Activated B cell treated with CpG ODN at 0.5 μM for 24 hours (primary cell): ENCODE measurements at regions not wholly inside any gene's neighbourhood (a gene's known extent, or its start where the extent isn't known, plus 50 kb on each side); places are given as distances from the start of the nearest gene placed in this dataset.
A peak's percentile ranks its signal among the peaks of the same experiment; 100 is the strongest.
"Not testable (repeated sequence)": the region's sequence is repeated elsewhere in the genome, so short reads cannot be mapped to it uniquely, and the experiment has no call there.

Source experiments
- ATAC-seq: fragments of 200-7000 bp; cut with Tn5 transposase; one replicate; pipeline ENCODE4 v1.10.0; 2021; ENCODE audit warnings: low read depth, mild to moderate bottlenecking, moderate library complexity
- CTCF ChIA-PET: fragments of 350-600 bp; sonication (Branson Sonifier 250); formaldehyde crosslinking; loops from one replicate; lab custom pipeline; 2021; ENCODE audit warnings: antibody characterized with exemption; lab: Charles Lee
- POLR2A ChIA-PET: fragments of 350-600 bp; sonication (Branson Sonifier 250); formaldehyde crosslinking; loops from one replicate; lab custom pipeline; 2021; ENCODE audit warnings: antibody characterized with exemption; lab: Charles Lee
- DNase-seq: peaks from one replicate; pipeline ENCODE4 v3.0.0; 2022
- H3K27ac Mint-ChIP-seq: one replicate; pipeline ENCODE4 v1.8.0; 2020; ENCODE audit warnings: mixed read lengths
- H3K27me3 Mint-ChIP-seq: one replicate; pipeline ENCODE4 v1.8.0; 2021; ENCODE audit warnings: mixed read lengths
- H3K36me3 Mint-ChIP-seq: one replicate; pipeline ENCODE4 v1.8.0; 2021; ENCODE audit warnings: low read depth, mixed read lengths
- H3K4me1 Mint-ChIP-seq: one replicate; pipeline ENCODE4 v1.8.0; 2021; ENCODE audit warnings: mixed read lengths
- H3K4me3 Mint-ChIP-seq: one replicate; pipeline ENCODE4 v1.8.0; 2020; ENCODE audit warnings: mild to moderate bottlenecking, mixed read lengths
- H3K9me3 Mint-ChIP-seq: one replicate; pipeline ENCODE4 v1.8.0; 2020; ENCODE audit warnings: mixed read lengths
- CTCF ChIP-seq: fragments of 200-600 bp; IDR thresholded peaks from one replicate; pipeline ENCODE4 v1.8.0; 2022; ENCODE audit warnings: antibody characterized with exemption, mild to moderate bottlenecking
- intact Hi-C: fragments of 100-400 bp; cut with micrococcal nuclease; formaldehyde crosslinking; loops from one replicate; pipeline ENCODE4 v1.15.1; 2024

GRCh38 chr12:47360093-47360480 is 280.3 kb upstream of the AMIGO2 start:
- intact Hi-C loops, result loop anchor here (1.0 to 2.0 kb wide), 3 partner anchors 23 to 346 kb away; partner anchors contain the start of gene RPAP3
- TF ChIP-seq CTCF, result no peak
- Mint-ChIP-seq H3K27ac (peak overlapping the region; percentile 94), H3K36me3 (peaks cover 35% of the 10 kb centered on the region), H3K9me3 (peaks cover 9% of the 10 kb centered on the region), H3K4me3 (peak overlapping the region; percentile 74), H3K27me3 (no peaks in the 10 kb centered on the region), H3K4me1 (peaks cover 78% of the 10 kb centered on the region)
- ATAC-seq, result peak; percentile 0
- no peak for DNase-seq
- ChIA-PET CTCF (interaction anchor here (1.8 to 4.3 kb wide), 4 partner anchors 31 to 281 kb away, joined by 4 to 36 read pairs (median 10); partner anchors contain the start of genes AMIGO2 and PCED1B), POLR2A (interaction anchor here (0.7 to 4.0 kb wide), 11 partner anchors 24 to 153 kb away, joined by 3 to 61 read pairs (median 10); no protein-coding TSS in a partner anchor)

- H3K9me3 Mint-ChIP-seq, result peaks cover 9% of the 10 kb centered on the region
- CTCF ChIA-PET, result interaction anchor here (1.8 to 4.3 kb wide), 3 partner anchors 37 to 280 kb away, joined by 4 to 36 read pairs (median 11); partner anchors contain the start of genes AMIGO2 and PCED1B
- H3K27ac Mint-ChIP-seq, result peak overlapping the region; percentile 94
- intact Hi-C loops, result loop anchor here (1.0 to 5.0 kb wide), 6 partner anchors 23 to 1142 kb away; partner anchors contain the start of genes RPAP3 and SLC38A2
- no peak for TF ChIP-seq CTCF
- peak overlapping the region; percentile 74 for H3K4me3 Mint-ChIP-seq
- H3K27me3 Mint-ChIP-seq, result no peaks in the 10 kb centered on the region
- ATAC-seq (peak; percentile 15), DNase-seq (no peak)
- peaks cover 35% of the 10 kb centered on the region for H3K36me3 Mint-ChIP-seq
- POLR2A ChIA-PET, result interaction anchor here (1.7 to 4.0 kb wide), 8 partner anchors 32 to 152 kb away, joined by 7 to 61 read pairs (median 12); no protein-coding TSS in a partner anchor
- peaks cover 82% of the 10 kb centered on the region for H3K4me1 Mint-ChIP-seq
Measured at GRCh38 chr12:47359310-47360092, 279.7 kb upstream of the AMIGO2 start.

- ChIA-PET CTCF (interaction anchor here (1.0 to 3.5 kb wide), 4 partner anchors 35 to 51 kb away, joined by 3 to 45 read pairs (median 4); no protein-coding TSS in a partner anchor), POLR2A (interaction anchor here (1.0 to 5.8 kb wide), 13 partner anchors 10 to 277 kb away, joined by 4 to 83 read pairs (median 11); partner anchors contain the start of genes AMIGO2 and PCED1B)
- peaks cover 86% of the 10 kb centered on the region for H3K4me1 Mint-ChIP-seq
- H3K4me3 Mint-ChIP-seq, result peak overlapping the region; percentile 51
- H3K27me3 Mint-ChIP-seq, ATAC-seq, DNase-seq, H3K9me3 Mint-ChIP-seq: not testable (repeated sequence)
- H3K36me3 Mint-ChIP-seq, result peaks cover 38% of the 10 kb centered on the region
- intact Hi-C loops, result loop anchor here (2.0 to 5.0 kb wide), 4 partner anchors 276 to 1140 kb away; partner anchors contain the start of gene SLC38A2
- peak overlapping the region; percentile 97 for H3K27ac Mint-ChIP-seq
Measured at GRCh38 chr12:47357006-47357405, 277.2 kb upstream of the AMIGO2 start.

GRCh38 chr12:47356129-47356700 is 276.5 kb upstream of the AMIGO2 start:
- H3K27me3 Mint-ChIP-seq, result no peaks in the 10 kb centered on the region
- H3K27ac Mint-ChIP-seq, result peak overlapping the region; percentile 97
- no peak for TF ChIP-seq CTCF
- CTCF ChIA-PET, result interaction anchor here (0.6 to 3.5 kb wide), 7 partner anchors 36 to 323 kb away, joined by 3 to 45 read pairs (median 3); no protein-coding TSS in a partner anchor
- ATAC-seq (peak; percentile 77), DNase-seq (no peak)
- peaks cover 9% of the 10 kb centered on the region for H3K9me3 Mint-ChIP-seq
- H3K4me1 Mint-ChIP-seq, result peaks cover 85% of the 10 kb centered on the region
- peak overlapping the region; percentile 51 for H3K4me3 Mint-ChIP-seq
- POLR2A ChIA-PET, result interaction anchor here (0.5 to 5.8 kb wide), 26 partner anchors 11 to 276 kb away, joined by 3 to 83 read pairs (median 6); partner anchors contain the start of genes AMIGO2 and PCED1B
- H3K36me3 Mint-ChIP-seq, result peaks cover 38% of the 10 kb centered on the region
- intact Hi-C loops, result loop anchor here (1.0 to 5.0 kb wide), 11 partner anchors 35 to 1366 kb away; partner anchors contain the start of genes RPAP3, SCAF11 and SLC38A2

DNA sequence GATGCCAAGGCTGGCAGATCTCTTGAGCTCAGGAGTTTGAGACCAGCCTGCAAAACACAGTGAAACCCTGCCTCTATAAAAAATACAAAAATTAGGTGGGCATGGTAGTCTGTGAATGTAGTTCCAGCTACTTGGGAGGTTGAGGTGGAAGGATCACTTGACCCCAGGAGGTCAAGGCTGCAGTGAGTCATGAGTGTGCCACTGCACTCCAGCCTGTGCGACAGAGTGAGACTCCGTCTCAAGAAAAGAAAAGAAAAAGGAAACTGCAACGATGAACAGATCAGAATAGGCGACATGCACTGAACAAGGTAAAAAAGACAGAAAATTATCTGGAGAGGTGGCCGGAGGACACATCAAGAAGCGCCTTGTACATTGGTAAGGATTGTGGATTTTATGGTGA is 273.7 kb upstream of the AMIGO2 start:
- intact Hi-C loops, result no loop called here
- peaks cover 29% of the 10 kb centered on the region for H3K36me3 Mint-ChIP-seq
- TF ChIP-seq CTCF, result no peak
- ATAC-seq, result no peak
- H3K27ac Mint-ChIP-seq, result peak overlapping the region; percentile 94
- no peak for DNase-seq
- peaks cover 5% of the 10 kb centered on the region for H3K9me3 Mint-ChIP-seq
- POLR2A ChIA-PET, result interaction anchor here (0.6 to 5.8 kb wide), 4 partner anchors 37 to 179 kb away, joined by 3 to 83 read pairs (median 4); no protein-coding TSS in a partner anchor
- H3K4me3 Mint-ChIP-seq, result peak overlapping the region; percentile 74
- no peaks in the 10 kb centered on the region for H3K27me3 Mint-ChIP-seq
- H3K4me1 Mint-ChIP-seq, result peaks cover 85% of the 10 kb centered on the region
- CTCF ChIA-PET, result interaction anchor here (1.1 to 1.7 kb wide), 2 partner anchors 40 to 44 kb away, joined by 3 to 9 read pairs; no protein-coding TSS in a partner anchor
